ENCODE measurements at regions not wholly inside any gene's neighbourhood (a gene's known extent, or its start where the extent isn't known, plus 50 kb on each side); places are given as distances from the start of the nearest gene placed in this dataset.
"Not testable (repeated sequence)": the region's sequence is repeated elsewhere in the genome, so short reads cannot be mapped to it uniquely, and the experiment has no call there.

DNA sequence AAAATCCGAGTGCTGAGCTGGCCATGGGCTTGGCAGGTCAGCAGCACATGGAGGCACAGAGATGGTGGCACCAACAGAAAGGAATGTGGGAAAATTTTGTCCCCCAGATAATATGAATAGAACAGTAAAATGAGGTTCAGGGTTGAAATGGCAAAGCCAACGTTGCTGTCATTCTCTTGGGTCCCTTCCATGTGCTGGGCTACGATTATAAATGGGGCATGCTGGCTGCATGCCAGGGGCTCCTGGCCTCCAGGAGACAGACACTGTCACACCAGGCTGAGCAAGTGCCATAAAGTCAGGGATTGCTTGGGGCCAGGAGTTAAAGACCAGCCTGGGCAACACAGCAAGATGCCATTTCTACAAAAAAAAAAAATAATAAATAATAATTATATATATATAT lies 77.1 kb downstream of the TOMM20 start:
- TF ChIP-seq, protein P1, sequence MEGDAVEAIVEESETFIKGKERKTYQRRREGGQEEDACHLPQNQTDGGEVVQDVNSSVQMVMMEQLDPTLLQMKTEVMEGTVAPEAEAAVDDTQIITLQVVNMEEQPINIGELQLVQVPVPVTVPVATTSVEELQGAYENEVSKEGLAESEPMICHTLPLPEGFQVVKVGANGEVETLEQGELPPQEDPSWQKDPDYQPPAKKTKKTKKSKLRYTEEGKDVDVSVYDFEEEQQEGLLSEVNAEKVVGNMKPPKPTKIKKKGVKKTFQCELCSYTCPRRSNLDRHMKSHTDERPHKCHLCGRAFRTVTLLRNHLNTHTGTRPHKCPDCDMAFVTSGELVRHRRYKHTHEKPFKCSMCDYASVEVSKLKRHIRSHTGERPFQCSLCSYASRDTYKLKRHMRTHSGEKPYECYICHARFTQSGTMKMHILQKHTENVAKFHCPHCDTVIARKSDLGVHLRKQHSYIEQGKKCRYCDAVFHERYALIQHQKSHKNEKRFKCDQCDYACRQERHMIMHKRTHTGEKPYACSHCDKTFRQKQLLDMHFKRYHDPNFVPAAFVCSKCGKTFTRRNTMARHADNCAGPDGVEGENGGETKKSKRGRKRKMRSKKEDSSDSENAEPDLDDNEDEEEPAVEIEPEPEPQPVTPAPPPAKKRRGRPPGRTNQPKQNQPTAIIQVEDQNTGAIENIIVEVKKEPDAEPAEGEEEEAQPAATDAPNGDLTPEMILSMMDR (IDR thresholded peaks at IDR 0.05; ENCODE audit: extremely low read depth, missing control alignments): no peak
- DNase-seq (ENCODE audit: low spot score): no peak

DNA sequence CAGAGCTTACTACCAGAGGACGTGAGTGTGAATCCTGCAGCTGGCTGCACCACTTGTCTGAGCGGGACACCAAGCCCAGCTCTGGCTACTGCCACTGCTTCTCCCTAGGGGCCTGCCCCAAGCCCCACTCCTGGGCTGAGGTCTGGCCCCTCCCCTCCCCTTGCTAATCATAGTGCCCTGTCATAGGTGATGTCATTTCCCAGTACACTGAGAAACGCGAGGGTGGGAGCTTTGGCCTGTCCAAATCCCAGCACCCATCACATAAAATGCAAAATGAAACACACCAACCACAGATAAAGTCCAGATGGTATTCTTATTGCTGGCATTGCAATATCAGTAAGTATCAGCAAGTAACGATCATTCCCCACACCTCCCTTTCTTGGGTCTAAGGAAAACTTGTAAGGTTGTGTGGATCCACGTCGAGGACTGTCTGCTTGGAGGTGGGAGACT lies 77.7 kb downstream of the TOMM20 start:
- TF ChIP-seq, protein P1 (IDR thresholded peaks at IDR 0.05; ENCODE audit: extremely low read depth, missing control alignments): no peak
- peak; percentile 74 for DNase-seq (ENCODE audit: low spot score)

DNA sequence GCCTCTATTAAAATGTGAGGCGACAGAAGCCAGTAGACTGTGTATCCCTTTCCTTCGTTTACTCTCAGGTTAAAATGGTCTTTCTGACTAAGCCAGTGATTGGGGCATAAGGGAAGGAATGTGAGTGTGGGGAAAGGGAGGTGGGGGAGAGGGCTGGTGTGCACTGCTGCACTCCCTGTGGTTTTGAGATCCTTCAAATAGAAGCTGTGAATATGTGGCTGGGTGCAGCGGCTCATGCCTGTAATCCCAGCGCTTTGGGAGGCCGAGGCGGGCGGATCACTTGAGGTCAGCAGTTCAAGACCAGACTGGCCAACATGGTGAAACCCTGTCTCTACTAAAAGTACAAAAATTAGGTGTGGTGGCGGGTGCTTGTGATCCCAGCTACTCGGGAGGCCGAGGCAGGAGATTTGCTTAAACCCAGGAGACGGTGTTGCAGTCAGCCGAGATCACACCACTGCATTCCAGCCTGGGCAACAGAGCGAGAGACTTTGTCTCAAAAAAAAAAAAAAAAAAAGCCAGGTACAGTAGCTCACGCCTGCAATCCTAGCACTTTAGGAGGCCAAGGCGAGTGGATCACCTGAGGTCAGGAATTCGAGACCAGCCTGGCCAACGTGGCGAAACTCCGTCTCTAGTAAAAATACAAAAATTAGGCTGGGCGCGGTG lies 78.8 kb downstream of the TOMM20 start:
- DNase-seq (ENCODE audit: low spot score): not testable (repeated sequence)

DNA sequence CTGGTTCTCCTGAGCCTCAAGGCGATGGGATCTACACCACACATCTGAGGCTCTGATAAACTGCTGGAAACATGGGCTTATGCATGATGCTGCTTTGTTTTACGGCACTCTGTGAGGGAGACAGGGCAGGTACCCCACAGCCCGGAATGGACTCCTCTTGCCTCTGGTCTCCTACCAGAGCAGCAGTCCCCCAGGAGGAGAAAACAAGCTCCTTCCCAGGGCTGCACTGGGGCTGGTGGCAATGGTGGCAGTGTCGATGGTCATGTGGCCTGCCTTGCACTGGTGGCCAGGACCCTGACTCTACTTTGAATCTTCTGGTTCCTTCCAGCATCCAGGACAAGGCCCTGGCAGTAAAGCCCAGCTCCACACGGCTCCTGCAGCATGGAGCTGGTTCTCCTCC lies 79.4 kb downstream of the TOMM20 start:
- no peak for DNase-seq (ENCODE audit: low spot score)
- TF ChIP-seq, protein P1 (IDR thresholded peaks at IDR 0.05; ENCODE audit: extremely low read depth, missing control alignments): no peak

DNA sequence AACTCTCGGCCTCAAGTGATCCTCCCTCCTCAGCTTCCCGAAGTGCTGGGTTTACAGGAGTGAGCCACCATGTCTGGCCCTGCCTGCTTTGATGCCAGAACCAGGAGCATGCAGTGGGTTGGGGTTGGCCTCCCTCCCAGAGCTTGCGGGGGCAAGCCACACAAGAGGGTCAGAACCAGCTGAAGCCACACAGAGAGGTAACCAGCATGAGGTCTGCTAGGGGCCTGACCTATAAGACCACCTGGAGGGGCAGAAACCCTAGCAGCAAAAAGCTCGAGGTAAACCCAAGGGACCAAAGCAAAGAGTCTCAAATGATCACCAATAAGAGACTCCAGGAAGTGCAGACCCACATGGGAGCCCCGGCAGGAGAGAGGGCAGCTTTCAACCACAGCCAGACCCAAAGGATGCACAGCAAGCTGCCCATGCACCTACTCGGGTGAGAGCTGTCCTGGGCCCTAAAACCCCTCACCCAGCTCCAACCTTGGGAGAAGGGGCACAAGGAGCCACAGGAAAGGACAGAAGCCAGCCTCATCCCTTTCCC lies 81.2 kb downstream of the TOMM20 start:
- TF ChIP-seq, protein P1 (IDR thresholded peaks at IDR 0.05; ENCODE audit: extremely low read depth, missing control alignments): no peak
- no peak for DNase-seq (ENCODE audit: low spot score)

DNA sequence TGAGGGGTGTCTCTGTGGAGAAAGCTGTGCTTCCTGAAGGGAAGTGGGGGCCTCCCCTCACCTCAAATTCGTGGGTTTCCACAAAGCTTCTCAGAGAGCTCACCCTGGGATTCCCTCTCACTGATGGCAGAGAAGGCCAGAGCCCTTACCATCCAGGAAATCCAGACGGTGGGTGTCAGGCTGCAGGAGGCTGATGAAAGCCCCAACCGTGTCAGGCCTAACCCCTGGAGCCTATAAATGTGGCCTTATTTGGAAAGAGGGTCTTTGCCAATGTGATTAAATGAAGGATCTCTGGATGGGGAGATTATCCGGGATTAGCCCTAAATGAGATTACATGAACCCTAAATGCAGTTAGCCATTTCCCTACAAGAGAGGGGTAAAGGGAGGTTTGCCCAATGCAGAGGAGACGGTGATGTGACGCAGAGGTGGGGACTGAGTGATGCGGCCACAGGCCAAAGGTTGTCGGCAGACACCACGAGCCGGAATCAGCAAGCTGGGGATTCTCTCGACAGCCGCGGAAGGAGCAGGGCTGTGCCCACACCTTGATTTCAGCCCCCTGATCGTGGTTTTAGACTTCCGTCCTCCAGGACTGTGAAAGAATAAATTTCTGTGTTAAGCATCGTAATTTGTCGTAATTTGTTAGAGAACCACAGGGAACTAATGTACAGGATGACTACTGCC lies 82.6 kb downstream of the TOMM20 start:
- TF ChIP-seq, protein P1 (IDR thresholded peaks at IDR 0.05; ENCODE audit: extremely low read depth, missing control alignments): no peak
- no peak for DNase-seq (ENCODE audit: low spot score)

DNA sequence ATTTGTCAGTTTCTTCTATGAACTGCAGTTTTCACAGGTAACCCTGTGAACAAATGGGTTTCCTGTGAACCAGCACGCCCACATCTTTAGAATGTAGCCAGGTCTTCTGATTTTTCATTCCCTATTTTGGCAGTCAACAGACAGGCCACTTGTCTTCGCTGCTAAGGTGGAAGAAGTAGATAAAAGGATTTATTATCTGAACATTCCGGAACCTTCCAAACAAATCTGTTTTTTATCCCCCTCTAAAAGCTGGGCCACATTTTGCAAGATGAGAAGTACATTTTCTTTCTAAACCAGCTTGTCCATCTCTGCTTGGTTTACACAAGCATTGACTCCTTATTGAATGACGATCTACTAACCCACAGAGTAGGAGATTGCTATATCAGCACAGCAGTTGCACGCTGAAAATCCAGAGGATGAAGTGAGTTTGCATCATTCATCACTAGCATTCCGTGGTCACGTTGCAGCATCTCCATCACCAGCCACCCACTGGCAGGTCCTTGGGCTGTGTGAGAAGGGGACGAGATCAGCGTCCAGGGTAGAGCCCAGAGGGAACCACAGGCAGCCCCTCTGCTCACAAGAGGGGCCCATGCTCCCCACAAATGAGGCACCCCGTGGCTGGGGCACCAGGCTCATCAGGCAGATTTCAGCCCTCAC lies 83.5 kb downstream of the TOMM20 start:
- no peak for DNase-seq (ENCODE audit: low spot score)
- TF ChIP-seq, protein P1 (IDR thresholded peaks at IDR 0.05; ENCODE audit: extremely low read depth, missing control alignments): no peak
